ENCODE measurements at regions not wholly inside any gene's neighbourhood (a gene's known extent, or its start where the extent isn't known, plus 50 kb on each side); places are given as distances from the start of the nearest gene placed in this dataset.

GRCh38 chr15:60204131-60204885 lies 193.5 kb downstream of the ANXA2 start:
- TF ChIP-seq CTCF (IDR thresholded peaks at IDR 0.05; ENCODE audit: poor library complexity, severe bottlenecking) = no peak
- no peak for TF ChIP-seq MXI1 (conservative IDR thresholded peaks at IDR 0.05; ENCODE audit: poor library complexity, severe bottlenecking)
- no peak for TF ChIP-seq EZH2 (IDR thresholded peaks at IDR 0.05; ENCODE audit: borderline replicate concordance, insufficient read depth, low read length, poor library complexity, severe bottlenecking)
- no peak for TF ChIP-seq RAD21 (conservative IDR thresholded peaks at IDR 0.05)
- TF ChIP-seq REST (IDR thresholded peaks at IDR 0.05; ENCODE audit: borderline replicate concordance) = no peak
- TF ChIP-seq POLR2AphosphoS5 (IDR thresholded peaks at IDR 0.05) = no peak
- no peak for TF ChIP-seq TAF1 (IDR thresholded peaks at IDR 0.05; ENCODE audit: low read depth)
- no peak for TF ChIP-seq EP300 (conservative IDR thresholded peaks at IDR 0.05; ENCODE audit: poor library complexity, severe bottlenecking)
- no peak for TF ChIP-seq SMC3 (conservative IDR thresholded peaks at IDR 0.05; ENCODE audit: poor library complexity)

All from neural cell (in vitro differentiated cells).